HepG2 (cell line): ENCODE measurements at regions not wholly inside any gene's neighbourhood (a gene's known extent, or its start where the extent isn't known, plus 50 kb on each side); places are given as distances from the start of the nearest gene placed in this dataset.
A peak's percentile ranks its signal among the peaks of the same experiment; 100 is the strongest.

Experiments used
- ATAC-seq: fragments of 200-7000 bp; cut with Tn5 transposase; 3 replicates; pipeline ENCODE4 v1.9.1; 2020; ENCODE audit warnings: mild to moderate bottlenecking, moderate library complexity
- BruUV-seq: library from RNA; stranded (reverse); fragments of 400-500 nt; replicated peaks from 2 replicates; lab custom pipeline; 2021; lab: Mats Ljungman, UMichigan
- CTCF ChIA-PET: fragments of 300-600 bp; formaldehyde crosslinking; extraction: SDS; loops from one replicate; lab custom pipeline; 2021; ENCODE audit warnings: low total read pairs, inconsistent platforms, low intra/inter-chr PET ratio; lab: Yijun Ruan, JAX
- POLR2A ChIA-PET: fragments of 350-600 bp; sonication (Branson Sonifier 250); formaldehyde crosslinking; loops from one replicate; lab custom pipeline; 2020; ENCODE audit warnings: antibody characterized with exemption, inconsistent platforms; lab: Yijun Ruan, JAX
- DNase-seq: peaks from one replicate; pipeline ENCODE4 v3.0.0-alpha.2; 2015; ENCODE audit warnings: low spot score
- FAIRE-seq: peaks from 3 replicates; lab custom pipeline; 2011; peaks lifted over from hg19 to GRCh38; lab: Jason Lieb, UNC
- H2AFZ ChIP-seq: one replicate; pipeline ENCODE4 v1.6.1; 2011; ENCODE audit warnings: low read length, inconsistent platforms
- H3K27ac ChIP-seq: fragments of 300-600 bp; 3 replicates; pipeline ENCODE4 v1.8.0; 2011; ENCODE audit warnings: mixed run types, mild to moderate bottlenecking, mixed read lengths, low read length, inconsistent platforms; ENCODE audit not compliant: insufficient read depth; ENCODE audit errors: extremely low read length
- H3K27me3 ChIP-seq, 2 experiments: fragments of 200-600 bp in 1 of 2; 2 replicates in 1 of 2; 3 replicates in 1 of 2; pipeline versions ENCODE4 v1.6.0 to v1.8.0; 2011; ENCODE audit warnings: low read length in 2 of 2, mild to moderate bottlenecking in 2 of 2, moderate library complexity in 2 of 2, inconsistent platforms in 1 of 2; ENCODE audit not compliant: insufficient read depth in 2 of 2, control insufficient read depth in 1 of 2
- H3K36me3 ChIP-seq, 2 experiments: fragments of 200-600 bp in 1 of 2; replicated peaks in 1 of 2; 2 replicates in 1 of 2; 3 replicates in 1 of 2; pipeline versions ENCODE4 v1.5.1 to v1.8.0; 2011; ENCODE audit warnings: low read length in 2 of 2, inconsistent platforms in 1 of 2; ENCODE audit not compliant: insufficient read depth in 2 of 2, control insufficient read depth in 1 of 2
- H3K4me1 ChIP-seq: 2 replicates; pipeline ENCODE4 v1.5.1; 2012; ENCODE audit warnings: low read length, inconsistent platforms; ENCODE audit not compliant: insufficient read depth
- H3K4me2 ChIP-seq: 2 replicates; pipeline ENCODE4 v1.6.0; 2011; ENCODE audit warnings: low read depth, low read length, inconsistent platforms
- H3K4me3 ChIP-seq, 3 experiments: fragments of 200-600 bp in 1 of 3; sonication (generic), shearing (Covaris generic) in 1 of 3; replicated peaks in 1 of 3; 2 replicates each; pipeline ENCODE4 v1.5.1; 2011 to 2016; ENCODE audit warnings: low read length in 3 of 3, inconsistent platforms in 2 of 3, low read depth in 2 of 3, mild to moderate bottlenecking in 2 of 3, control low read depth in 1 of 3, mixed read lengths in 1 of 3; ENCODE audit not compliant: insufficient read depth in 1 of 3
- H3K79me2 ChIP-seq: one replicate; pipeline ENCODE4 v1.6.1; 2011; ENCODE audit warnings: low read length, inconsistent platforms; ENCODE audit not compliant: insufficient read depth
- H3K9ac ChIP-seq: 2 replicates; pipeline ENCODE4 v1.6.0; 2011; ENCODE audit warnings: mild to moderate bottlenecking, low read depth, low read length, inconsistent platforms; ENCODE audit not compliant: insufficient read depth
- H3K9me3 ChIP-seq: 2 replicates; pipeline ENCODE4 v1.5.1; 2012; ENCODE audit warnings: mild to moderate bottlenecking, low read length
- H4K20me1 ChIP-seq: 2 replicates; pipeline ENCODE4 v1.6.0; 2011; ENCODE audit warnings: inconsistent platforms, mild to moderate bottlenecking, low read length, moderate library complexity; ENCODE audit not compliant: insufficient read depth
- AKNA ChIP-seq: sonication (generic); formaldehyde crosslinking; IDR thresholded peaks from 2 replicates; pipeline ENCODE4 v1.4.0; 2020; ENCODE audit warnings: missing genetic modification reagents, borderline replicate concordance
- BRCA1 ChIP-seq: sonication (generic); formaldehyde crosslinking; IDR thresholded peaks from 2 replicates; pipeline ENCODE4 v1.4.0; 2020; ENCODE audit warnings: missing genetic modification reagents
- HMGA1 ChIP-seq: sonication (generic); formaldehyde crosslinking; conservative IDR thresholded peaks from 2 replicates; pipeline ENCODE4 v1.4.0; 2020; ENCODE audit warnings: missing genetic modification reagents
- MIER3 ChIP-seq: IDR thresholded peaks from 2 replicates; pipeline ENCODE4 v1.6.1; 2016; ENCODE audit warnings: missing compliant biosample characterization, borderline replicate concordance
- MTERF4 ChIP-seq: sonication (generic); formaldehyde crosslinking; IDR thresholded peaks from 2 replicates; pipeline ENCODE4 v1.8.0; 2023; ENCODE audit warnings: mild to moderate bottlenecking, missing genetic modification reagents
- NR1H2 ChIP-seq: sonication (generic); formaldehyde crosslinking; IDR thresholded peaks from 2 replicates; pipeline ENCODE4 v1.8.1; 2022; ENCODE audit warnings: low read depth, missing genetic modification reagents, borderline replicate concordance
- RBFOX2 ChIP-seq: fragments of 200-400 bp; formaldehyde crosslinking; IDR thresholded peaks from 2 replicates; pipeline ENCODE4 v1.6.1; 2017; ENCODE audit warnings: low read depth, mild to moderate bottlenecking, low read length
- SIN3B ChIP-seq: fragments of 150-350 bp; IDR thresholded peaks from 2 replicates; pipeline ENCODE4 v1.6.1; 2014; ENCODE audit warnings: low read length
- ZNF12 ChIP-seq: sonication (generic); formaldehyde crosslinking; IDR thresholded peaks from 2 replicates; pipeline ENCODE4 v1.5.0; 2020; ENCODE audit warnings: missing genetic modification reagents
- ZNF335 ChIP-seq: sonication (generic); formaldehyde crosslinking; IDR thresholded peaks from 2 replicates; pipeline ENCODE4 v1.4.0; 2020; ENCODE audit warnings: missing genetic modification reagents
- ZNF34 ChIP-seq: sonication (generic); formaldehyde crosslinking; IDR thresholded peaks from 2 replicates; pipeline ENCODE4 v1.4.0; 2020; ENCODE audit warnings: mild to moderate bottlenecking, missing genetic modification reagents, borderline replicate concordance
- ZNF354B ChIP-seq: sonication (generic); formaldehyde crosslinking; IDR thresholded peaks from 2 replicates; pipeline ENCODE4 v1.8.0; 2022; ENCODE audit warnings: mild to moderate bottlenecking, missing genetic modification reagents
- ZNF703 ChIP-seq: sonication (generic); formaldehyde crosslinking; IDR thresholded peaks from 2 replicates; pipeline ENCODE4 v1.5.1; 2020; ENCODE audit warnings: missing genetic modification reagents, mild to moderate bottlenecking, moderate library complexity, borderline replicate concordance
- ZSCAN21 ChIP-seq: sonication (generic); formaldehyde crosslinking; IDR thresholded peaks from 2 replicates; pipeline ENCODE4 v1.8.0; 2022; ENCODE audit warnings: mild to moderate bottlenecking, missing genetic modification reagents, moderate library complexity, borderline replicate concordance
- ZSCAN31 ChIP-seq: sonication (generic); formaldehyde crosslinking; IDR thresholded peaks from 2 replicates; pipeline ENCODE4 v1.5.0; 2020; ENCODE audit warnings: low read depth, mild to moderate bottlenecking, missing genetic modification reagents
- ZSCAN9 ChIP-seq: IDR thresholded peaks from 2 replicates; pipeline ENCODE4 v1.6.1; 2016; ENCODE audit warnings: borderline replicate concordance
- WGBS: methylation state at CpG from one replicate; pipeline ENCODE4 v1.1.6; 2017; ENCODE audit warnings: low lambda C conversion rate; 5-methylcytosine and 5-hydroxymethylcytosine counted together
- in situ Hi-C: cut with HindIII; loops from 2 replicates; pipeline ENCODE4 v1.10.0; 2017; ENCODE audit warnings: low pct_unique_long_range_greater_than_20kb; ENCODE audit not compliant: extremely low pct_ligation_motif_present
- intact Hi-C: fragments of 100-400 bp; cut with micrococcal nuclease; formaldehyde crosslinking; loops from one replicate; pipeline ENCODE4 v1.10.0; 2022; ENCODE audit not compliant: unreplicated experiment

- DNase-seq (no peak), FAIRE-seq (no peak), ATAC-seq (no peak)
- H4K20me1 ChIP-seq, result no peaks in the 10 kb centered on the region
- H3K9me3 ChIP-seq, result no peaks in the 10 kb centered on the region
- no peak overlapping the region for H3K4me2 ChIP-seq
- BruUV-seq, result no TSS peak
- H2AFZ ChIP-seq, result no peak overlapping the region
- H3K36me3 ChIP-seq, result no peaks in the 10 kb centered on the region
- no peak overlapping the region for H3K9ac ChIP-seq
- no peak overlapping the region for H3K4me3 ChIP-seq
- WGBS, result 0% methylated on average over 5 of the region's 5 CpGs
- POLR2A ChIA-PET, result no interaction called here
- CTCF ChIA-PET, result no interaction called here
- H3K27ac ChIP-seq, result no peak overlapping the region
- intact Hi-C loops, result loop anchor here (5.0 kb wide), 1 partner anchor 1821 kb away; the partner anchor contains the start of gene TFAP2C
- TF ChIP-seq ZSCAN9 (CRISPR knock-in tag) (no peak), ZNF335 (CRISPR knock-in tag) (no peak), ZNF34 (CRISPR knock-in tag) (no peak), ZSCAN31 (no peak), ZNF703 (CRISPR knock-in tag) (no peak), ZSCAN21 (CRISPR knock-in tag) (no peak), ZNF354B (CRISPR knock-in tag) (no peak), MIER3 (CRISPR knock-in tag) (no peak), RBFOX2 (no peak), BRCA1 (no peak)
- in situ Hi-C loops, result no loop called here
- H3K79me2 ChIP-seq, result no peaks in the 10 kb centered on the region
- H3K27me3 ChIP-seq, result no peaks in the 10 kb centered on the region
- no peaks in the 10 kb centered on the region for H3K4me1 ChIP-seq
Measured at GRCh38 chr20:54806462-54806861, 331.1 kb downstream of the DOK5 start.

- FAIRE-seq (no peak), DNase-seq (no peak), ATAC-seq (peak; percentile 22; the same call in 2 of the 3 replicates)
- Histone ChIP-seq H3K4me1 (no peaks in the 10 kb centered on the region), H3K27me3 (no peaks in the 10 kb centered on the region), H3K36me3 (no peaks in the 10 kb centered on the region), H4K20me1 (no peaks in the 10 kb centered on the region), H3K4me2 (no peak overlapping the region), H3K27ac (no peak overlapping the region), H2AFZ (no peak overlapping the region), H3K9me3 (peaks cover 6% of the 10 kb centered on the region), H3K79me2 (no peaks in the 10 kb centered on the region), H3K9ac (no peak overlapping the region), H3K4me3 (no peak overlapping the region)
- ChIA-PET POLR2A (no interaction called here), CTCF (no interaction called here)
- no TSS peak for BruUV-seq
- 11% methylated on average over 10 of the region's 13 CpGs for WGBS
- intact Hi-C loops (no loop called here), in situ Hi-C loops (no loop called here)
- TF ChIP-seq HMGA1 (CRISPR knock-in tag) (no peak), SIN3B (no peak), NR1H2 (CRISPR knock-in tag) (no peak), AKNA (CRISPR knock-in tag) (no peak), ZNF12 (CRISPR knock-in tag) (no peak), MTERF4 (CRISPR knock-in tag) (no peak)
Measured at GRCh38 chr20:54794874-54795273, 319.5 kb downstream of the DOK5 start.
